Activated naive CD4-positive, alpha-beta T cell treated with anti-CD3 and anti-CD28 coated beads, Interleukin-2, amount 50 U/mL, for 24 hours (primary cell): ENCODE measurements at regions not wholly inside any gene's neighbourhood (a gene's known extent, or its start where the extent isn't known, plus 50 kb on each side); places are given as distances from the start of the nearest gene placed in this dataset.
"Not testable (repeated sequence)": the region's sequence is repeated elsewhere in the genome, so short reads cannot be mapped to it uniquely, and the experiment has no call there.

Source experiments
- H3K27ac Mint-ChIP-seq: one replicate; pipeline ENCODE4 v1.8.0; 2021; ENCODE audit warnings: mild to moderate bottlenecking, mixed read lengths
- H3K27me3 Mint-ChIP-seq: one replicate; pipeline ENCODE4 v1.8.0; 2021; ENCODE audit warnings: mixed read lengths
- H3K36me3 Mint-ChIP-seq: one replicate; pipeline ENCODE4 v1.8.0; 2021; ENCODE audit warnings: mixed read lengths
- H3K4me1 Mint-ChIP-seq: one replicate; pipeline ENCODE4 v1.8.0; 2021; ENCODE audit warnings: mixed read lengths
- H3K4me3 Mint-ChIP-seq: one replicate; pipeline ENCODE4 v1.8.0; 2021; ENCODE audit warnings: mild to moderate bottlenecking, mixed read lengths
- H3K9me3 Mint-ChIP-seq: one replicate; pipeline ENCODE4 v1.8.0; 2021; ENCODE audit warnings: mixed read lengths

DNA sequence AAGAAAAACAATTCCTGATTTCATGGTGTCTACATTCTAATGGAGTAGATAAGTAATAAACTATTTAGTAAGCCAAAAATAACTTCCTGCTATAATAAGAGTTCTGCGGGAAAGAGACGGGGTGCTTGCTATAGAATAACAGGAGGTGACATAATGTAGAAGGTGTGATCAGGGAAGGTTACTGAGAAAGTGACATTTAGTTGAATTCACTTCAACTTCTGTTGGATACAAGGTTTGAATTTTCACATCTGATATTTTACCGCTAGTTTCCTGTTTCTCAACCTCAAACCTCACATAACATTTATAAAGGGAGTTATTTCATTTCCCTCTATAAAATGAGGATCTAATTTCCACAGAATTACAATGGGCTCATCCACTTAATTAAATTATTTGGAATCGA, 102.3 kb upstream of the GBE1 start:
- H3K4me3 Mint-ChIP-seq: no peak overlapping the region
- no peak overlapping the region for H3K27ac Mint-ChIP-seq
- H3K27me3 Mint-ChIP-seq: peaks cover 5% of the 10 kb centered on the region
- H3K36me3 Mint-ChIP-seq: no peaks in the 10 kb centered on the region
- no peaks in the 10 kb centered on the region for H3K4me1 Mint-ChIP-seq
- H3K9me3 Mint-ChIP-seq: no peaks in the 10 kb centered on the region

DNA sequence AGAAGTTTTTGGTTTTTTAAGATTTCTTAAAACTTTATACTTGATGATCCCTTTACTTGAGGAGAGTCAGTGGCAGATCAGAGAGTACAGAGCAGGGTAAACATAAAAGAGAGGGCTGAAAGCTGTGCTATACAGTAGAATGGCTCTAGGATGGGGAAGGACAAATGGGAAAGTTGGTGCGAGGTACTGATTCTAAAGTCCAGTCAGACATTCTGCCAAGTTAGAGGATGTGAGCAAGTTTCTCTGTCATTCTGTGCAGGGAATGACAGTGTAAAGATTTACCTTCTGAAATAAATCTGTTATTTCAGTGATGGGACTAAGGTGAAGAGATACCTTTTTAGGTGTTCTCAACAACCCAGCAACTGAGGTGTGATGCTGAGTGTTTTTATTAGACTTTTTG, 100.1 kb upstream of the GBE1 start:
- H3K27ac Mint-ChIP-seq: no peak overlapping the region
- H3K4me3 Mint-ChIP-seq: no peak overlapping the region
- H3K9me3 Mint-ChIP-seq: no peaks in the 10 kb centered on the region
- H3K27me3 Mint-ChIP-seq: peaks cover 5% of the 10 kb centered on the region
- no peaks in the 10 kb centered on the region for H3K4me1 Mint-ChIP-seq
- H3K36me3 Mint-ChIP-seq: no peaks in the 10 kb centered on the region

DNA sequence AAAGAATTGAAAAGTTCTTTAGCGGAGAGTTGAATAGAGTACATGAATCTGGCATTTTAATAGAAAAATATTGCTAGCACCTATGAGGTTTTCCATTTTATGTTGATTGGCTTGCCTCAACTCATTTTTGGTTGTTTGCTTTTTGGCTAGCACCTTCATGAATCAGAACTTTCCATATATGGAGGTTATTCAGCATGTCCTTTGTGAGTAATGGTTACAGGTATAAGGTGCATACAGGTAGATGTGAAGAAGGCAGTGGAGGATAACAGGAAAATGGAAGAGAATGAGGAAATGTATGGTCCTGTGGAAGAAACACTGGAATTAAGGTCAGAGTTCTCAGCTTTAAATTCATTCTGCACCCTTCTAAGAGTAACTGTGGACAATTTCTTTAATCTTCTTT, 98.1 kb upstream of the GBE1 start:
- H3K36me3 Mint-ChIP-seq: no peaks in the 10 kb centered on the region
- peaks cover 5% of the 10 kb centered on the region for H3K27me3 Mint-ChIP-seq
- H3K4me3 Mint-ChIP-seq: no peak overlapping the region
- H3K9me3 Mint-ChIP-seq: no peaks in the 10 kb centered on the region
- no peak overlapping the region for H3K27ac Mint-ChIP-seq
- H3K4me1 Mint-ChIP-seq: no peaks in the 10 kb centered on the region

DNA sequence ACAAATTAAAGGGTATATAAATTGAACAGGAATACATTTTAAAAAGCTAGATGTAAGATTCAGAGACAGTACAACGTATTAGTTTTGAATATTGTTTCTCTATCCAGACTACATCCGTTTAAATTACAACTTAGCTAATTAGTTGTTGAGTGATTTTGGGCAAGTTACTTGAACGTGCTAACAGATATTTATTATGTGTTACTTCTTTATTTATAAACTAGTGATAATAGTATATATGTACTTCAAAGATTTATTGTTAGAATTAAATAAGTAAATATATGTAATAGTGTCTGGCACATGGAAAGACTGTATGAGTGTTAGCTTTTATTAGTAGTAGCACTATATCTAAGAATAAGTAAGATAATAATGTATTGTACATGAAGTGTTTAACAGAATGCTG, 92.0 kb upstream of the GBE1 start:
- no peaks in the 10 kb centered on the region for H3K9me3 Mint-ChIP-seq
- no peak overlapping the region for H3K27ac Mint-ChIP-seq
- no peaks in the 10 kb centered on the region for H3K4me1 Mint-ChIP-seq
- H3K36me3 Mint-ChIP-seq: no peaks in the 10 kb centered on the region
- H3K27me3 Mint-ChIP-seq: no peaks in the 10 kb centered on the region
- H3K4me3 Mint-ChIP-seq: no peak overlapping the region

DNA sequence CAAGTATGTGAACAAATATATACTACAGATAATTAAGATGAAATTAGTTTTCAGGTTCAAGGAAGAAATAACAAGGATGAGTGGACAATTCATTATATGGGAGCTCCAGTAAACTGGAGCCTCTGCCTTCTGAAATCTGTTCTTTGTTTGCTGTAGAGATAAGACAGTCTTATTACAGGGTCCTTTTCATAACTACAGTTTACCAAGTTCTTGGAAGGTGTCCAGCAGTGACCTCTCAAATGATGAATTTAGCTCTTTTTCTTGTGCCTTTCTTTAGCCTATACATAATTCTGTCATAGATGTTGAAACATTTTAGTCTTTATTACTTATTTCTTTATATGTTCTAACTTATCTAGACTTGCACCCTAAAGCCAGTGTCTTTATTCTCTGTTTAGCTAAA, 89.7 kb upstream of the GBE1 start:
- Mint-ChIP-seq H3K27me3 (no peaks in the 10 kb centered on the region), H3K9me3 (no peaks in the 10 kb centered on the region), H3K4me1 (no peaks in the 10 kb centered on the region), H3K4me3 (no peak overlapping the region), H3K27ac (no peak overlapping the region), H3K36me3 (no peaks in the 10 kb centered on the region)

DNA sequence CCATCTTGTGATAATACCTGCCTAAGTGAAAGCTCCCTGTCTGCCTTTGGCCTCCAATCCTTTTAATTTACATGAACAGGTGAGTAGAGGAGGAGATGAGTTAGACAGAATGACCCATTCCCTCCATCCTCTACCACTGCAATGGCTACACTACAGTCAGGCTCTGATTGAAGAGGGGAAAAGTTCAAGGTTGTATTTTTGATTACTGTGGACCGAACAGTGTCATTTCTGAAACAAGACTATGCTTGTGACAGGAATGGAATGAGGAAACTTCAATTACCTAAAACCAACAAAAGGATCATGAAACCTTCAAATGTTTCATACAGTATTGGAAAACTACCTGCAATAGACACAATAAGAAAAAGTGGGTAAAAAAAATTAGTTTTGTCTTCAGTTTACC, 85.5 kb upstream of the GBE1 start:
- Mint-ChIP-seq H3K27me3 (no peaks in the 10 kb centered on the region), H3K27ac (no peak overlapping the region), H3K9me3 (no peaks in the 10 kb centered on the region), H3K36me3 (no peaks in the 10 kb centered on the region), H3K4me3 (no peak overlapping the region), H3K4me1 (no peaks in the 10 kb centered on the region)

DNA sequence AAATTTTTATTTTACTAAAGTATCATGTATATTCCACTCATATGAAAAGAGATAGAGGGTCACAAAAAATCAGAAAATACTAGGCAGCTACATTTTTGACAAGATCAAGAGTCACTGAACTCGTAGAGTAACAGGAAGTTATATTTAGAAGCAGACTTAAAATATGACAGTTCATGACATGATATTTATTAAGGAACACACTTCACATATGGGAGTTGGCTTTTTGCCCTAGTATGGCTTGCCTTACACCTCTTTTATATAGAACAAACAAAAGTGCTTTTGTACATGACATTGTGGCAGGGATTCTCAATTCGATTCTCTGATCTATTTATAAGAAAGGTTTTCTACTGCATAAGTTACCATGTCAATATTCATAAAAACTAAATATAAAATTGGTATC, 80.1 kb upstream of the GBE1 start:
- Mint-ChIP-seq H3K36me3 (no peaks in the 10 kb centered on the region), H3K27ac (no peak overlapping the region), H3K27me3 (no peaks in the 10 kb centered on the region)

DNA sequence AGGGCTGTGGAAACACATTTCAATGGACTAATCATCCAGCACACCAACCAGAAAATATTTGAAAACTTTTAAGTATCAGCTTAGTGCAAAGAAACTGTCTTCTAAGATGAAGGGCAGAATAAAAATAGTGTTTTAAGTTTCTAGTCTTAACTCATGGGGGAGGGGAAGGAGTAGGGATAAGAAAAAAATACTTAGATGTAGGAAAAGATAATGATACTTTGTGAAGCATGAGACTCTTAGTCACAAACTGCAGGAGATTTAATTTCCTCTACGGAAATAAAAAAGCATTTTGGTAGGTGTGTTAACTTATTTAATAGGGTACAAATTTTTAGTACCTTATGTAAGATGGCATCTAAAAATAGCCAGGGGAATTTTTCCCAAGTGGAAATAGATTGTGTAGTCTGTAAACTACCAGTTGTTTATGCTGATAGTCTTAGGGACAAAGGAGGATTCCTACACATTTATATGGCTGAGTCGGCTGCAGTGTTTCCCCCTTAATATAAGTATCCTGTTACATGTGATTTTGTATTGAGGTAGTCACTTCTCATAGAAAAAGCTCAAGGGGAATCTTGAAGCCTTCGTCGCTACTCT, 78.2 kb upstream of the GBE1 start:
- no peak overlapping the region for H3K4me3 Mint-ChIP-seq
- H3K27ac Mint-ChIP-seq: no peak overlapping the region
- H3K36me3 Mint-ChIP-seq: no peaks in the 10 kb centered on the region

More for the DNA sequence above, 80.1 kb upstream of the GBE1 start:
- H3K9me3 Mint-ChIP-seq: no peaks in the 10 kb centered on the region
- no peak overlapping the region for H3K4me3 Mint-ChIP-seq
- H3K4me1 Mint-ChIP-seq: no peaks in the 10 kb centered on the region

DNA sequence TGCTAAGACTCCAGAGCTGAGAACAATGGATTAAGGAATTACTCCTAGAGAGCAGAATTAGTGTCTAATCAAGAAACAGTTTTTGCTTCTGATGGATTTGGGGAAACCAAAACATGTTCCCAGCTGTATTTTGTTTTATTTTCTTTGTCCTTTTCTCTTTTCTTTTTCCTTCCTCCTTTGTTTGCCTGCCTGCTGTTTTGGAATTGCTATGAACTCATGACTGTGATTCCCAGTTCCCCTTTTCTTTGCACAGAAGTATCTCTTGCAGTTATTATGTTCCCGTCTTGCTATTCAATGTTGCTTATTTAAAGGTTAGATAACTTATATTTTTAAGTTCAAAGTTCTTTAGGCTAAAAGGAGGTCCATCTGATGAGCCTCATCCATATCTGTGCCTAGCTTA, 77.0 kb upstream of the GBE1 start:
- Mint-ChIP-seq H3K36me3 (no peaks in the 10 kb centered on the region), H3K4me1 (no peaks in the 10 kb centered on the region)

More for the DNA sequence above, 78.2 kb upstream of the GBE1 start:
- peaks cover 2% of the 10 kb centered on the region for H3K27me3 Mint-ChIP-seq
- H3K4me1 Mint-ChIP-seq: no peaks in the 10 kb centered on the region
- no peaks in the 10 kb centered on the region for H3K9me3 Mint-ChIP-seq

DNA sequence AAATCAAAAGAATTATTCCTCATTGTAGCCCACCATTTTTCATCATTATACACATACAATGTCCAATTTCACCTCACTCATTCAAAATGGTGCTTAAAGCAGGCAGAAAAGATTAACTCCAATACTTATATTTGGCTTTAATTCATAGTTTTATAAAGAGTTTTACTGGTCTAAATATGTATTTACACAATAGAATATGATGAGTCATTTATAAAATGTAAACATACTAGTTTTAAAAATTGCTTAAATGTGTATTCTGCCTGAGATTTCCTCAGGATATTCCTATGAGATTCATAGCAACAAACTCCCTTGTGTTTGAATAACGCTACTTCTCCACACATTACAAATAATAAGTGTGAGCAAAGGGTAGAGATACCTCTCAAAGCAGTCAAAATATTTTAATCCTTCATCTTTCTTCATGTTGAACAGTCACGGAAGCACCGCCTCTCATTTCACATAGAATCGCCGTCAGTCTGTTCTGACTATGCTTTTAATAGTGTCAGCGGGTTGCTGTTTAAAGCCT, 75.7 kb upstream of the GBE1 start:
- Mint-ChIP-seq H3K4me3 (no peak overlapping the region), H3K27ac (no peak overlapping the region), H3K27me3 (peaks cover 2% of the 10 kb centered on the region), H3K36me3 (no peaks in the 10 kb centered on the region), H3K9me3 (no peaks in the 10 kb centered on the region), H3K4me1 (no peaks in the 10 kb centered on the region)

More for the DNA sequence above, 77.0 kb upstream of the GBE1 start:
- no peak overlapping the region for H3K27ac Mint-ChIP-seq
- H3K4me3 Mint-ChIP-seq: no peak overlapping the region
- no peaks in the 10 kb centered on the region for H3K9me3 Mint-ChIP-seq
- peaks cover 2% of the 10 kb centered on the region for H3K27me3 Mint-ChIP-seq

DNA sequence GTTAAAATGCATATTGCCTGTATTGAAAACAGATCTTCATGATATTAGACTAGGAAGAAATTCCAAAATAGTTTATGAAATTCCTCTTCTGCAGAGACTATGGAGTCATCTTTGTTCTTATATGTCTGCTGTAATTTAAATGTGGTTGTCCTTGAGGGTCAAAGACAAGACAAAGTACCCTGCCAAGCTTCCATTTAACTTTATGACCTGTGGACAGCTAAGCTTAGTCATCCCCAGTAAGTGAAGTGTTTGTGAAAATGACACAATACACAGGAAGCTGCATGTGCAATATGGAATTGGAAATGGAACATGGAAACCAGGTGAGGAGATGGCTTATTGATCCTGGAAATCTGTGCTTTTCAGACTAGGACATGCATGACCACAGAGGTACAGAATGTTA, 68.5 kb upstream of the GBE1 start:
- Mint-ChIP-seq H3K36me3 (no peaks in the 10 kb centered on the region), H3K4me3 (no peak overlapping the region), H3K9me3 (no peaks in the 10 kb centered on the region), H3K27ac (no peak overlapping the region), H3K27me3 (peaks cover 4% of the 10 kb centered on the region), H3K4me1 (no peaks in the 10 kb centered on the region)

DNA sequence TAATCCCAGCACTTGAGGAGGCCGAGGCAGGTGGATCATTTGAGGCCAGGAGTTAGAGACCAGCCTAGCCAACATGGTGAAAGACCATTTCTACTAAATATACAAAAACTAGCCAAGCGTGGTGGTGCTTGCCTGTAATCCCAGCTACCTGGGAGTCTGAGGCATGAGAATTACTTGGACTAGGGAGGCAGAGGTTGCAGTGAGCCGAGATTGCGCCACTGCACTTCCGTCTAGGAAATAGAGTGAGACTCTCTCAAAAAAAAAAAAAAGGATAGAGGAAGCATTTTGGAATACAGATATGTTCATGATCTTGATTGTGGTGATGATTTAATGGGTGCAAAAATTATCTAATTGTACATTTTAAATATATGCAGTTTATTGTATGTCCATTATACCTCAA, 67.8 kb upstream of the GBE1 start:
- H3K9me3 Mint-ChIP-seq: not testable (repeated sequence)

DNA sequence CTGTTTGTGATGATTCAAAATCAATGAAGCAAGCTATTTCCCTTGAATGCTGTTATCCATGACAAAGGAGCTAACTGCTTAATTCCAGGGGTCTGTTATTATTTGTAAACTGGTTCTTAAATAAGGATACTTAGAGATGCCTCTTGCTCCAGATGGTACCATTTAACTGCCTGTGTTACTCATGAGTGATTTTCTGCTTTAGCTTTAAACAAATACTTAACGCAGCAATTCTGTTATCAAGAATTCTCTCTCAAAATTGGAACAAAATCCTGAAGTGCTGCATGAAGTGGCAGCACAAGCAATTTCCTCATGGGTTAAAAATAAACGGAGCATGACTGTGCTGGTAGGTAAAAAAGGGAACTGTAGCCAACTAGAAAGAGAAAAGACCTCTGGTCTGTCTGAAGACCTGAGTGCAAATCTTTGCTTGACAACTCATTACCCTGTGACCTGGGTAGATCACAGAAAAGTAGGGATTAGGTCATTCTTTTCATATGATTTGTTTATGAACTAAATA, 62.5 kb upstream of the GBE1 start:
- H3K4me1 Mint-ChIP-seq: no peaks in the 10 kb centered on the region
- H3K36me3 Mint-ChIP-seq: no peaks in the 10 kb centered on the region
- H3K4me3 Mint-ChIP-seq: no peak overlapping the region
- peaks cover 3% of the 10 kb centered on the region for H3K27me3 Mint-ChIP-seq
- peaks cover 5% of the 10 kb centered on the region for H3K9me3 Mint-ChIP-seq
- H3K27ac Mint-ChIP-seq: no peak overlapping the region

More for the DNA sequence above, 67.8 kb upstream of the GBE1 start:
- H3K27ac Mint-ChIP-seq, H3K27me3 Mint-ChIP-seq, H3K36me3 Mint-ChIP-seq, H3K4me1 Mint-ChIP-seq, H3K4me3 Mint-ChIP-seq: not testable (repeated sequence)

DNA sequence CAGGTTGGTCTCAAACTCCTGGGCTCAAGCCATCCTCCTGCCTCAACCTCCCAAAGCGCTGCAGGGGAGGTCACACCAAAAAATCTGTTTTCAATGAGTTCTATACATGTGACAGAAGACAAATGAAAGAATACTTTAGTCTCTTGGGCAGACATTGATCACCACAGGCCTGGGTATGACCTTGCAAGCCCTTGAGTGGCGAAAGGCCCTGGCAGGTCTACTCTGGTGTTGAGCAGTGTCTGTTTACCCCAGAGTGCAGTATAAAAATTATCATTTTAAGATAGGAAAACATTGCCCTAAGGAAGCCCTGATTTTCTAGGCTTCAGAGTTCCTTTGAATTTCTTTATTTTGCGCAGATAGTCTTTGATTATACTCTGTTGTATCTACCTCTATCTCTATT, 61.6 kb upstream of the GBE1 start:
- Mint-ChIP-seq H3K27me3 (peaks cover 3% of the 10 kb centered on the region), H3K36me3 (no peaks in the 10 kb centered on the region), H3K9me3 (peaks cover 5% of the 10 kb centered on the region), H3K27ac (no peak overlapping the region), H3K4me1 (no peaks in the 10 kb centered on the region), H3K4me3 (no peak overlapping the region)

DNA sequence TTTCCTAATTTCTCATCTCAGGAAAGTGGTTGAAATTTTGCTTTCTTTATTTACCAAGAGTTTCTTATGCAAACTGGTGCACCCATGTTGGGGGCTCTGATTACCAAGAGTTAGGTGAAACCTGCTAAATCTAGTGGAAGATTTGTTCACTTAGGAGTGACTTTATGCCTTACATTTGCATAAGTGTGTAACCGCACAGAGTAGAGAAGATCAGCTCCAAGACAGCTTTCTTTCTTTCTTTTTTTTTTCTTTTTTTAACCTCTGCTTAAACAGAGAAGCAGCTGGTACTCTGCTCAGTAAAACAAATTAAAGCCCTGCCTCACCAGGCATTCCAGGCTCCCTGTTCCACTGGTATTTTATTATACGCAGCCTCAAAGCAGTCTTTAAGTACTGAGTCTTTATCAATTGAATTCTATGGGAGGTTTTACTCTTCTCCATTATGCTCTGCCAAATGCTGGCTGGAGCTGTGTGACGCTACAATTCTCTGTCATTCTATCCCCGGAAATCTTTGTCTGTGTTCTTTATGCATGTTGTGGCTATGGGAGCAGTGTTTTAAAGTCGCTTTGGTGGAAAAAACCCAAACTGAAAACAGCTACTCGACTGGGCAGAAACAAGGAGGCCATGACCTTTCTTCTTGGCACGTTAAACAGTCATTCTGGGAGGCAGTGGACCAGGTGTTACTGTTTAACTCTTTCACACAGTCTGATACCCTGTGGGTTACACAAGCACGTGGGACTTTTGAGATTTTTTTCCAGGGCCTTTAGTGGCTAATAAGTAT, 55.2 kb upstream of the GBE1 start:
- H3K4me3 Mint-ChIP-seq: no peak overlapping the region
- H3K27me3 Mint-ChIP-seq: peaks cover 6% of the 10 kb centered on the region
- no peak overlapping the region for H3K27ac Mint-ChIP-seq
- no peaks in the 10 kb centered on the region for H3K36me3 Mint-ChIP-seq
- H3K4me1 Mint-ChIP-seq: no peaks in the 10 kb centered on the region
- peaks cover 5% of the 10 kb centered on the region for H3K9me3 Mint-ChIP-seq

DNA sequence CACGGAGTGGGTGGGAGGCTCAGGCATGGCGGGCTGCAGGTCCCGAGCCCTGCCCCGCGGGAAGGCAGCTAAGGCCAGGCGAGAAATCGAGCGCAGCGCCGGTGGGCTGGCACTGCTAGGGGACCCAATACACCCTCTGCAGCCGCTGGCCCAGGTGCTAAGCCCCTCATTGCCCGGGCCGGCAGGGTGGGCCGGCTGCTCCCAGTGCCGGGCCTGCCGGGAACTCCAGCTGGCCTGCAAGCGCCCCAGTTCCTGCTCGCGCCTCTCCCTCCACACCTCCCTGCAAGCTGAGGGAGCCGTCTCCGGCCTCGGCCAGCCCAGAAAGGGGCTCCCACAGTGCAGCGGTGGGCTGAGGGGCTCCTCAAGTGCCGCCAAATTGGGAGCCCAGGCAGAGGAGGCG, 50.7 kb upstream of the GBE1 start:
- H3K36me3 Mint-ChIP-seq, H3K4me3 Mint-ChIP-seq, H3K27me3 Mint-ChIP-seq, H3K9me3 Mint-ChIP-seq, H3K4me1 Mint-ChIP-seq, H3K27ac Mint-ChIP-seq: not testable (repeated sequence)
